SU-DHL-6 (cell line): ENCODE measurements at regions not wholly inside any gene's neighbourhood (a gene's known extent, or its start where the extent isn't known, plus 50 kb on each side); places are given as distances from the start of the nearest gene placed in this dataset.

ENCODE experiments used
- H2AFZ ChIP-seq: fragments of 200-600 bp; sonication (generic); 2 replicates; pipeline ENCODE4 v1.6.1; 2014; ENCODE audit warnings: low read depth, mild to moderate bottlenecking, moderate library complexity, mixed read lengths, antibody characterized with exemption, low read length; ENCODE audit not compliant: severe bottlenecking
- H3F3A ChIP-seq: fragments of 200-600 bp; shearing (Covaris generic); 2 replicates; pipeline ENCODE4 v1.6.0; 2016; ENCODE audit warnings: antibody characterized with exemption, mild to moderate bottlenecking; ENCODE audit not compliant: insufficient read depth
- H3K27ac ChIP-seq: fragments of 200-600 bp; sonication (generic); 2 replicates; pipeline ENCODE4 v1.5.1; 2016; ENCODE audit warnings: low read depth, mild to moderate bottlenecking, low read length, moderate library complexity, mixed read lengths
- H3K27me3 ChIP-seq: fragments of 200-600 bp; sonication (generic), shearing (Covaris generic); 2 replicates; pipeline ENCODE4 v1.6.0; 2014; ENCODE audit warnings: mild to moderate bottlenecking, low read length
- H3K36me3 ChIP-seq: fragments of 200-600 bp; sonication (generic); 2 replicates; pipeline ENCODE4 v1.6.1; 2014; ENCODE audit warnings: mild to moderate bottlenecking, low read length, mixed read lengths
- H3K4me2 ChIP-seq: fragments of 300-600, 200-600 bp; shearing (Covaris generic), sonication (generic); 2 replicates; pipeline ENCODE4 v1.6.0; 2014; ENCODE audit warnings: low read length, low read depth, mild to moderate bottlenecking; ENCODE audit not compliant: poor library complexity, severe bottlenecking
- H3K4me3 ChIP-seq: fragments of 200-600 bp; sonication (generic); 2 replicates; pipeline ENCODE4 v1.5.1; 2014; ENCODE audit warnings: antibody characterized with exemption, low read length, mild to moderate bottlenecking, mixed read lengths; ENCODE audit not compliant: insufficient read depth, poor library complexity, severe bottlenecking
- H3K79me2 ChIP-seq: fragments of 200-600 bp; sonication (generic); 2 replicates; pipeline ENCODE4 v1.6.1; 2014; ENCODE audit warnings: mild to moderate bottlenecking, low read length, moderate library complexity; ENCODE audit not compliant: insufficient read depth
- H3K9ac ChIP-seq: fragments of 200-600 bp; sonication (generic); 2 replicates; pipeline ENCODE4 v1.7.0; 2014; ENCODE audit warnings: mild to moderate bottlenecking, low read length
- H3K9me2 ChIP-seq: fragments of 200-600 bp; sonication (generic); replicated peaks from 2 replicates; pipeline ENCODE4 v1.6.1; 2014; ENCODE audit warnings: low read length; ENCODE audit not compliant: insufficient read depth
- H3K9me3 ChIP-seq: fragments of 200-600 bp; sonication (generic); 2 replicates; pipeline ENCODE4 v1.6.1; 2014; ENCODE audit warnings: low read length, mixed read lengths; ENCODE audit not compliant: insufficient read depth
- H4K20me1 ChIP-seq: fragments of 200-600 bp; sonication (generic); 2 replicates; pipeline ENCODE4 v1.6.1; 2014; ENCODE audit warnings: low read depth, mild to moderate bottlenecking, antibody characterized with exemption, low read length, moderate library complexity, mixed read lengths
- CTCF ChIP-seq: fragments of 200-600 bp; sonication (generic); IDR thresholded peaks from one replicate; pipeline ENCODE4 v1.5.1; 2017; ENCODE audit warnings: antibody characterized with exemption, mild to moderate bottlenecking, low read length, moderate library complexity; ENCODE audit not compliant: insufficient read depth, poor library complexity, severe bottlenecking
- EZH2phosphoT487 ChIP-seq: fragments of 200-600 bp; sonication (generic), shearing (Covaris generic); conservative IDR thresholded peaks from 2 replicates; pipeline ENCODE4 v1.6.1; 2018; ENCODE audit warnings: mild to moderate bottlenecking, antibody characterized with exemption, low read length, moderate library complexity, mixed read lengths

GRCh38 chrX:43224496-43224895 is 431.6 kb upstream of the MAOA start:
- no peak overlapping the region for H3K4me2 ChIP-seq
- no peaks in the 10 kb centered on the region for H4K20me1 ChIP-seq
- H3K9me2 ChIP-seq: no peaks in the 10 kb centered on the region
- no peaks in the 10 kb centered on the region for H3F3A ChIP-seq
- TF ChIP-seq EZH2phosphoT487 (no peak), CTCF (no peak)
- no peaks in the 10 kb centered on the region for H3K79me2 ChIP-seq
- H3K9me3 ChIP-seq: no peaks in the 10 kb centered on the region
- H3K9ac ChIP-seq: no peak overlapping the region
- no peak overlapping the region for H3K27ac ChIP-seq
- no peaks in the 10 kb centered on the region for H3K36me3 ChIP-seq
- H2AFZ ChIP-seq: no peak overlapping the region
- H3K4me3 ChIP-seq: no peak overlapping the region
- no peaks in the 10 kb centered on the region for H3K27me3 ChIP-seq

- Histone ChIP-seq H3K27ac (no peak overlapping the region), H3K4me3 (no peak overlapping the region), H3K4me2 (no peak overlapping the region), H3F3A (no peaks in the 10 kb centered on the region), H3K79me2 (no peaks in the 10 kb centered on the region), H3K9ac (no peak overlapping the region), H3K9me2 (no peaks in the 10 kb centered on the region), H3K27me3 (no peaks in the 10 kb centered on the region), H3K9me3 (no peaks in the 10 kb centered on the region), H4K20me1 (no peaks in the 10 kb centered on the region), H2AFZ (no peak overlapping the region), H3K36me3 (no peaks in the 10 kb centered on the region)
- no peak for TF ChIP-seq CTCF
- TF ChIP-seq EZH2phosphoT487: no peak
Measured at GRCh38 chrX:43225626-43226328, 430.3 kb upstream of the MAOA start.

GRCh38 chrX:43238461-43238945 is 417.6 kb upstream of the MAOA start:
- Histone ChIP-seq H3K27me3 (no peaks in the 10 kb centered on the region), H3K36me3 (no peaks in the 10 kb centered on the region), H3K9me2 (no peaks in the 10 kb centered on the region), H3K27ac (no peak overlapping the region), H3K79me2 (no peaks in the 10 kb centered on the region), H3F3A (no peaks in the 10 kb centered on the region), H3K9me3 (no peaks in the 10 kb centered on the region), H3K4me3 (no peak overlapping the region), H3K9ac (no peak overlapping the region), H2AFZ (no peak overlapping the region), H3K4me2 (no peak overlapping the region), H4K20me1 (no peaks in the 10 kb centered on the region)
- TF ChIP-seq CTCF (no peak), EZH2phosphoT487 (no peak)
